Mammary epithelial cell (primary cell): ENCODE measurements at regions not wholly inside any gene's neighbourhood (a gene's known extent, or its start where the extent isn't known, plus 50 kb on each side); places are given as distances from the start of the nearest gene placed in this dataset.

Source experiments
- CTCF ChIP-seq, 2 donors: IDR thresholded peaks in 1 of 2; conservative IDR thresholded peaks in 1 of 2; 2 replicates each; pipeline ENCODE4 v1.5.1; 2011 to 2012; ENCODE audit warnings: inconsistent platforms in 2 of 2, low read length in 2 of 2, mild to moderate bottlenecking in 2 of 2, control low read depth in 1 of 2, low read depth in 1 of 2; ENCODE audit not compliant: insufficient read depth in 1 of 2; ENCODE audit errors: extremely low read depth in 1 of 2
- EZH2 ChIP-seq: IDR thresholded peaks from 2 replicates; pipeline ENCODE4 v1.6.1; 2012; ENCODE audit warnings: low read length, inconsistent platforms, borderline replicate concordance

- TF ChIP-seq EZH2 (no peak), CTCF (conservative IDR thresholded peaks at IDR 0.05 in 1 of 2, IDR thresholded peaks at IDR 0.05 in 1 of 2; ENCODE audit: extremely low read depth in 1 of 2, insufficient read depth in 1 of 2, low read depth in 1 of 2, low read length in 2 of 2) (no peak)
Observed at GRCh38 chr1:94698759-94699502, 121.2 kb upstream of the SLC44A3 start.
